ENCODE measurements at regions not wholly inside any gene's neighbourhood (a gene's known extent, or its start where the extent isn't known, plus 50 kb on each side); places are given as distances from the start of the nearest gene placed in this dataset.
"Not testable (repeated sequence)": the region's sequence is repeated elsewhere in the genome, so short reads cannot be mapped to it uniquely, and the experiment has no call there.

DNA sequence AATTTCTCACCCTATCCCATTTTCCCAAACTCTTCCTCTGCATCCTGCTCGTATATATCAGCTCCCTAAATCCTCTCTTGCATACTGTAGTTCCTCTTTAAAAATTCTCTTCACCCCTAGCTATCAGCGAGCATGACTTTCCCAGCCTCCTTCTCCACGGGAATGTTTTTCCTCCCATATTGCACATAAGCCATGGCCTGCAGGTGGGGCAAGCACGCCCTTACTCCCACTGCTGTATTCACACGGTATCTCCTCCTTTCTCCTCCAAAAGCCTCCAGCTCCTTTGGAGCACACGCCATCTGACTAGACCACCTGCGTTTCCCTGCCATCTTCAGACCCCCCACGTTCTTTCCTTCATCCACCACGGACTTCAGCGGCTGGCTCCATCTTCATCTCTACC, 208.7 kb upstream of the FRG1 start:
- H3K27me3 Mint-ChIP-seq; H3K36me3 Mint-ChIP-seq (ENCODE audit: insufficient read depth); H3K4me1 Mint-ChIP-seq (ENCODE audit: low read depth); H3K4me3 Mint-ChIP-seq (ENCODE audit: low read depth); DNase-seq (ENCODE audit: low spot score, unreplicated experiment); H3K27ac Mint-ChIP-seq: not testable (repeated sequence)
- H3K9me3 Mint-ChIP-seq (ENCODE audit: low read depth), result peaks cover 24% of the 10 kb centered on the region

DNA sequence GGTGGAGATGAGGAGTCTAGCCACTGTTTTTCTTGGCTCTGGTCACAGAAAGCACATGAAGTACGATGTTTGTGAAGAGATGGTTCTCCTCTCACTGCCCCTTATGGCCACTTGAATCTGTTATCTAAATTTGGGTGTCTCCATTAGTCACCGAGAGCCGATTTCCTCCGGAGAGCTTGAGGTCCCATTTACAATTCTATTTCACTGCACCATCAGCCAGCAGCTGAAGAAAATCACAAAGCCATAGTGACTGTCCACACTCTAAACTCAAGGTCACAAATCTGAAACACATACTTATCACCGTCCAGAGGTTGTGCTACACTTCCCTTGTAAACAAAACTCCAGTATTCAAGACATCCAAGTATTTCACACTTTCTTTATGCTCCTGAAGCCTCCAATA, 207.2 kb upstream of the FRG1 start:
- not testable (repeated sequence) for H3K27me3 Mint-ChIP-seq; H3K36me3 Mint-ChIP-seq (ENCODE audit: insufficient read depth); H3K4me1 Mint-ChIP-seq (ENCODE audit: low read depth); H3K27ac Mint-ChIP-seq; DNase-seq (ENCODE audit: low spot score, unreplicated experiment); H3K4me3 Mint-ChIP-seq (ENCODE audit: low read depth)
- H3K9me3 Mint-ChIP-seq (ENCODE audit: low read depth), result peaks cover 24% of the 10 kb centered on the region

DNA sequence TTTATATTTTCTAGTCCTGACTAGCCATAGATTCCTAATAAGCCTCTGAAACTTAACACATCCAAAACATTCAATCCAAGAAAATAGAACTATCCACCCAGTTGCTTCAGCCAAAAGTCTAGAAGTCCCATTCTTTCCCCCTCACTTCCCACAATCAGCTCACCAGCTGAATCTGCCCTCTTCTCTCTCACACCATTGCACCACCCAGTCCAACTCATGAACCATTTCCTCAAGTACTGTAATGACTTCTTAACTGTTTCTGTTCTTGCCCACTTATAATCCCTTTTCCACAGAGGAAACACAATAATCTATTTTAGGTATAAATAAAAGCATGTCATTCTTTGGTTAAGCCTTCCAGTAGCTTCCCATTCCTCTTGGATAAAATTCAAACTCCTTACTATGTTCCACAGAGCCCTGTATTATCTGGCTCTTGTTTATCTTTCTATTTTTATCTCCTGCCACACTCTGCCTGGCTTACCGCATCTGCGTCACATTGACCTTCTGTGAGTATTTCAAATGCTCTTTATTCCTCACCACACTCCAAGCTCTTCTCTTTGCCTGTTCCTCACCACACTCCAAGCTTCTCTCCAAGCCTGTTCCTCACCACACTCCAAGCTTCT, 205.9 kb upstream of the FRG1 start:
- H3K27me3 Mint-ChIP-seq; DNase-seq (ENCODE audit: low spot score, unreplicated experiment); H3K4me3 Mint-ChIP-seq (ENCODE audit: low read depth); H3K27ac Mint-ChIP-seq; H3K36me3 Mint-ChIP-seq (ENCODE audit: insufficient read depth); H3K4me1 Mint-ChIP-seq (ENCODE audit: low read depth): not testable (repeated sequence)
- peaks cover 25% of the 10 kb centered on the region for H3K9me3 Mint-ChIP-seq (ENCODE audit: low read depth)

DNA sequence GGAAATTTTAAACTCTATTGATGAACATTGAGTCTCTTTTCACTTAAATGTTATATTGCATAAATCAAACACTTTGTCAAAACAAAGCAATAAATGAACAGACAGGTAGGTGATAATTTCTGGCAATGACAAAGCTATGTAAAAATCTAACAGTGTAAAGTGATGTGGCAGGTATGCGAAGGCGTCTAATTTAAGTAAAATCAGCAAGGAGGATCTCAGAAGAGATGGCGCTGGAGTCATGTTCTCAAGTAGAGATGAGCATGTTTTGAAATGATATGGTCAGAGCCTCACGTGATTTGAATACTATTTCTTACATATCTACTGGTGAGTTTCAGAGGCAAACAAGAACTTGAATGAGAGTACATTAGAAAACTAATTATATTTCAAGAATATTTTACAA, 204.0 kb upstream of the FRG1 start:
- H3K4me1 Mint-ChIP-seq (ENCODE audit: low read depth); H3K4me3 Mint-ChIP-seq (ENCODE audit: low read depth); H3K36me3 Mint-ChIP-seq (ENCODE audit: insufficient read depth); H3K27ac Mint-ChIP-seq; H3K27me3 Mint-ChIP-seq; DNase-seq (ENCODE audit: low spot score, unreplicated experiment): not testable (repeated sequence)
- peaks cover 27% of the 10 kb centered on the region for H3K9me3 Mint-ChIP-seq (ENCODE audit: low read depth)

DNA sequence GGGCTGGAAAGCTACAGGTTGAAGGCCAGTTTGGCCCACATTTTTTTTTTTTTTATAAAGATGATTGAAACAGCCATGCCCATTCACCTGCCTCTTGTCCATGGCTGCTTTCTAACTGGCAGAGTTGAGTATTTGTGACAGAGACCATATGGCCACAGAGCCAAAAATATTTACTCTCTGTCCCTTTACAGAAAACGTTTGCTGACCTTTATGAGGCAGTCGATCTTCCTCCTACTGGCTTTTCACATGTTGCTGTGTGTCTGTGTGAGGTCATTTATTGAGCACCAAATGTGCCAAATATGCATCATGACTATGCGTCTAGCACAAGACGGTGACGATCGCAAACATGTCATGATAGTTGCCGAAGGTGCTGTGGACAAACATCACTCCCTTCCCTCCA, 200.6 kb upstream of the FRG1 start:
- not testable (repeated sequence) for H3K4me3 Mint-ChIP-seq (ENCODE audit: low read depth); H3K27me3 Mint-ChIP-seq; H3K36me3 Mint-ChIP-seq (ENCODE audit: insufficient read depth); DNase-seq (ENCODE audit: low spot score, unreplicated experiment); H3K4me1 Mint-ChIP-seq (ENCODE audit: low read depth); H3K27ac Mint-ChIP-seq
- H3K9me3 Mint-ChIP-seq (ENCODE audit: low read depth), result peaks cover 20% of the 10 kb centered on the region

DNA sequence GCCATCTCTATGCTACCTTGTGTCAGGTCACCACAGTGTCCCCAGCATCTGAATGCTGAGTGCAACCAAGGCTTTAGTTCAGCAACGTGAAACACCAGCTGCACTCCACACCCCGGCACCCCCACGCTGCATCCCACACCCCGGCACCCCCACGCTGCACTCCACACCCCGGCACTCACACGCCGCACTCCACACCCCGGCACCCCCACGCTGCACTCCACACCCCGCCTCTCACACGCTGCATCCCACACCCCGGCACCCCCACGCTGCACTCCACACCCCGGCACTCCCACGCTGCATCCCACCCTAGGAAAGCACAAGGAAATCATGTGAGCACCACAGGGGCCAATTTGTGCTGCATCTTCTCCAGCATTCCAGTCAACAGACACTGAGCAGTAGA, 199.8 kb upstream of the FRG1 start:
- Mint-ChIP-seq H3K4me1 (ENCODE audit: low read depth) (no peaks in the 10 kb centered on the region), H3K36me3 (ENCODE audit: insufficient read depth) (no peaks in the 10 kb centered on the region), H3K4me3 (ENCODE audit: low read depth) (no peak overlapping the region), H3K27me3 (no peaks in the 10 kb centered on the region), H3K27ac (no peak overlapping the region), H3K9me3 (ENCODE audit: low read depth) (peaks cover 24% of the 10 kb centered on the region)
- TF ChIP-seq, protein P1, sequence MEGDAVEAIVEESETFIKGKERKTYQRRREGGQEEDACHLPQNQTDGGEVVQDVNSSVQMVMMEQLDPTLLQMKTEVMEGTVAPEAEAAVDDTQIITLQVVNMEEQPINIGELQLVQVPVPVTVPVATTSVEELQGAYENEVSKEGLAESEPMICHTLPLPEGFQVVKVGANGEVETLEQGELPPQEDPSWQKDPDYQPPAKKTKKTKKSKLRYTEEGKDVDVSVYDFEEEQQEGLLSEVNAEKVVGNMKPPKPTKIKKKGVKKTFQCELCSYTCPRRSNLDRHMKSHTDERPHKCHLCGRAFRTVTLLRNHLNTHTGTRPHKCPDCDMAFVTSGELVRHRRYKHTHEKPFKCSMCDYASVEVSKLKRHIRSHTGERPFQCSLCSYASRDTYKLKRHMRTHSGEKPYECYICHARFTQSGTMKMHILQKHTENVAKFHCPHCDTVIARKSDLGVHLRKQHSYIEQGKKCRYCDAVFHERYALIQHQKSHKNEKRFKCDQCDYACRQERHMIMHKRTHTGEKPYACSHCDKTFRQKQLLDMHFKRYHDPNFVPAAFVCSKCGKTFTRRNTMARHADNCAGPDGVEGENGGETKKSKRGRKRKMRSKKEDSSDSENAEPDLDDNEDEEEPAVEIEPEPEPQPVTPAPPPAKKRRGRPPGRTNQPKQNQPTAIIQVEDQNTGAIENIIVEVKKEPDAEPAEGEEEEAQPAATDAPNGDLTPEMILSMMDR (IDR thresholded peaks at IDR 0.05; ENCODE audit: unreplicated experiment), result no peak
- DNase-seq (ENCODE audit: low spot score, unreplicated experiment), result no peak

DNA sequence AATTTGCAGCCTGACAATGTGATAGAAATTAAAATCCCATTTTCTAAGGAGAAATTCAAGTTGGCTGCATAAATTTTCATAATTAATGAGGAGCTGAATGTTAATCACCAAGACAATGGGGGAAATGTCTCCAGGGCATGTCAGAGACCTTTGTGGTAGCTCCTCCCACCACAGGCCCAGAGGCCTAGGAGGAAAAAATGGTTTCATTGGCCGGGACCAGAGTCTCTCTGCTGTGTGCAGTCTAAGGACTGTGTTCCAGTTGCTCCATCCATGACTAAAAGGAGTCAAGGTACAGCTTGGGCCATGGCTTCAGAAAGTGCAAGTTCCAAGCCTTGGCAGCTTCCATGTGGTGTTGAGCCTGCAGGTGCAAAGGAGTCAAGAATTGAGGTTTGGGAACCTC, 187.6 kb upstream of the FRG1 start:
- not testable (repeated sequence) for H3K4me1 Mint-ChIP-seq (ENCODE audit: low read depth); H3K36me3 Mint-ChIP-seq (ENCODE audit: insufficient read depth); H3K27ac Mint-ChIP-seq; DNase-seq (ENCODE audit: low spot score, unreplicated experiment); H3K27me3 Mint-ChIP-seq; H3K4me3 Mint-ChIP-seq (ENCODE audit: low read depth)
- peaks cover 25% of the 10 kb centered on the region for H3K9me3 Mint-ChIP-seq (ENCODE audit: low read depth)

DNA sequence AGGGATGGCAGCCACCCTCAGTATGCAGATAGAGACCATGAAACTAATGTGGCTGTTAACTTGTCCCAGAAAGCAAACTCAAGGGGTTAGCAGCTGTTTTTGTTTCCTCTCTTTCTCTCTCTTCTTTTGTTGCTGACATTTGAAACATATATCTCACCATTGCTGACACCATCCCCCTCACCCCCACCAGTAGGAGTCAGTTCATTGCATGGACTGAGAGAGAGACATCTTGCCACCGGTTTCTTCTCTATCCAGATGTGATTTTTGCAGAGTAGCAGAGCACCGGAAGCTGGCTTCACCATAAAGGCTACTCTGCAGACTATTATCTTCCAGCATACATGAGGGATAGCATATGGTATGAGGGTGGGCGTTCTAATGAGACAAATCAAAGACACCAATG, 177.1 kb upstream of the FRG1 start:
- Mint-ChIP-seq H3K4me1 (ENCODE audit: low read depth) (no peaks in the 10 kb centered on the region), H3K36me3 (ENCODE audit: insufficient read depth) (no peaks in the 10 kb centered on the region), H3K27me3 (no peaks in the 10 kb centered on the region), H3K27ac (no peak overlapping the region), H3K4me3 (ENCODE audit: low read depth) (no peak overlapping the region), H3K9me3 (ENCODE audit: low read depth) (peaks cover 31% of the 10 kb centered on the region)
- TF ChIP-seq, protein P1 (IDR thresholded peaks at IDR 0.05; ENCODE audit: unreplicated experiment), result no peak
- DNase-seq (ENCODE audit: low spot score, unreplicated experiment), result no peak
